Suprapubic skin (tissue), 4 donors: ENCODE measurements at regions not wholly inside any gene's neighbourhood (a gene's known extent, or its start where the extent isn't known, plus 50 kb on each side); places are given as distances from the start of the nearest gene placed in this dataset.

Experiments
- EP300 ChIP-seq: sonication (generic); formaldehyde crosslinking; IDR thresholded peaks from one replicate; pipeline ENCODE4 v1.6.1; 2017; ENCODE audit warnings: antibody characterized with exemption
- POLR2A ChIP-seq, 2 donors: fragments of 450-650 bp; IDR thresholded peaks; one replicate each; pipeline ENCODE4 v1.6.1; 2017; ENCODE audit warnings: antibody characterized with exemption in 2 of 2, mild to moderate bottlenecking in 2 of 2, moderate library complexity in 2 of 2
- POLR2AphosphoS5 ChIP-seq, 3 donors: sonication (generic); formaldehyde crosslinking; IDR thresholded peaks; one replicate each; pipeline ENCODE4 v1.6.1; 2017; ENCODE audit warnings: antibody characterized with exemption in 3 of 3
- TF ChIP-seq, protein P1 (sequence below), 2 donors: fragments of 200-600 bp in 1 of 2; fragments of 450-650 bp in 1 of 2; sonication (generic) in 1 of 2; IDR thresholded peaks; one replicate each; pipeline ENCODE4 v1.5.1; 2016 to 2019; ENCODE audit warnings: antibody characterized with exemption in 2 of 2, mild to moderate bottlenecking in 1 of 2, moderate library complexity in 1 of 2

- TF ChIP-seq, protein P1, sequence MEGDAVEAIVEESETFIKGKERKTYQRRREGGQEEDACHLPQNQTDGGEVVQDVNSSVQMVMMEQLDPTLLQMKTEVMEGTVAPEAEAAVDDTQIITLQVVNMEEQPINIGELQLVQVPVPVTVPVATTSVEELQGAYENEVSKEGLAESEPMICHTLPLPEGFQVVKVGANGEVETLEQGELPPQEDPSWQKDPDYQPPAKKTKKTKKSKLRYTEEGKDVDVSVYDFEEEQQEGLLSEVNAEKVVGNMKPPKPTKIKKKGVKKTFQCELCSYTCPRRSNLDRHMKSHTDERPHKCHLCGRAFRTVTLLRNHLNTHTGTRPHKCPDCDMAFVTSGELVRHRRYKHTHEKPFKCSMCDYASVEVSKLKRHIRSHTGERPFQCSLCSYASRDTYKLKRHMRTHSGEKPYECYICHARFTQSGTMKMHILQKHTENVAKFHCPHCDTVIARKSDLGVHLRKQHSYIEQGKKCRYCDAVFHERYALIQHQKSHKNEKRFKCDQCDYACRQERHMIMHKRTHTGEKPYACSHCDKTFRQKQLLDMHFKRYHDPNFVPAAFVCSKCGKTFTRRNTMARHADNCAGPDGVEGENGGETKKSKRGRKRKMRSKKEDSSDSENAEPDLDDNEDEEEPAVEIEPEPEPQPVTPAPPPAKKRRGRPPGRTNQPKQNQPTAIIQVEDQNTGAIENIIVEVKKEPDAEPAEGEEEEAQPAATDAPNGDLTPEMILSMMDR (IDR thresholded peaks at IDR 0.05): no peak
- no peak for TF ChIP-seq POLR2AphosphoS5 (IDR thresholded peaks at IDR 0.05)
- TF ChIP-seq POLR2A (IDR thresholded peaks at IDR 0.05): no peak
- no peak for TF ChIP-seq EP300
Measured at GRCh38 chr9:18056993-18057369, 417.0 kb upstream of the ADAMTSL1 start.
